MM.1S (cell line): ENCODE measurements at regions not wholly inside any gene's neighbourhood (a gene's known extent, or its start where the extent isn't known, plus 50 kb on each side); places are given as distances from the start of the nearest gene placed in this dataset.

Source experiments
- EZH2phosphoT487 ChIP-seq: fragments of 300-600 bp; sonication (generic); IDR thresholded peaks from 2 replicates; pipeline ENCODE4 v1.6.1; 2018; ENCODE audit warnings: antibody characterized with exemption, low read length
- TF ChIP-seq, protein P1 (sequence below): fragments of 300-600 bp; sonication (generic); IDR thresholded peaks from 2 replicates; pipeline ENCODE4 v1.5.1; 2016; ENCODE audit warnings: antibody characterized with exemption, low read length, mixed read lengths

GRCh38 chr11:80441821-80442220, 1001.0 kb upstream of the TENM4 start:
- no peak for TF ChIP-seq EZH2phosphoT487
- TF ChIP-seq, protein P1, sequence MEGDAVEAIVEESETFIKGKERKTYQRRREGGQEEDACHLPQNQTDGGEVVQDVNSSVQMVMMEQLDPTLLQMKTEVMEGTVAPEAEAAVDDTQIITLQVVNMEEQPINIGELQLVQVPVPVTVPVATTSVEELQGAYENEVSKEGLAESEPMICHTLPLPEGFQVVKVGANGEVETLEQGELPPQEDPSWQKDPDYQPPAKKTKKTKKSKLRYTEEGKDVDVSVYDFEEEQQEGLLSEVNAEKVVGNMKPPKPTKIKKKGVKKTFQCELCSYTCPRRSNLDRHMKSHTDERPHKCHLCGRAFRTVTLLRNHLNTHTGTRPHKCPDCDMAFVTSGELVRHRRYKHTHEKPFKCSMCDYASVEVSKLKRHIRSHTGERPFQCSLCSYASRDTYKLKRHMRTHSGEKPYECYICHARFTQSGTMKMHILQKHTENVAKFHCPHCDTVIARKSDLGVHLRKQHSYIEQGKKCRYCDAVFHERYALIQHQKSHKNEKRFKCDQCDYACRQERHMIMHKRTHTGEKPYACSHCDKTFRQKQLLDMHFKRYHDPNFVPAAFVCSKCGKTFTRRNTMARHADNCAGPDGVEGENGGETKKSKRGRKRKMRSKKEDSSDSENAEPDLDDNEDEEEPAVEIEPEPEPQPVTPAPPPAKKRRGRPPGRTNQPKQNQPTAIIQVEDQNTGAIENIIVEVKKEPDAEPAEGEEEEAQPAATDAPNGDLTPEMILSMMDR = no peak
